Fibroblast of upper back skin (primary cell): ENCODE measurements at regions not wholly inside any gene's neighbourhood (a gene's known extent, or its start where the extent isn't known, plus 50 kb on each side); places are given as distances from the start of the nearest gene placed in this dataset.
"Not testable (repeated sequence)": the region's sequence is repeated elsewhere in the genome, so short reads cannot be mapped to it uniquely, and the experiment has no call there.

Experiments
- DNase-seq: peaks from one replicate; pipeline ENCODE4 v3.0.0-alpha.2; 2013

DNA sequence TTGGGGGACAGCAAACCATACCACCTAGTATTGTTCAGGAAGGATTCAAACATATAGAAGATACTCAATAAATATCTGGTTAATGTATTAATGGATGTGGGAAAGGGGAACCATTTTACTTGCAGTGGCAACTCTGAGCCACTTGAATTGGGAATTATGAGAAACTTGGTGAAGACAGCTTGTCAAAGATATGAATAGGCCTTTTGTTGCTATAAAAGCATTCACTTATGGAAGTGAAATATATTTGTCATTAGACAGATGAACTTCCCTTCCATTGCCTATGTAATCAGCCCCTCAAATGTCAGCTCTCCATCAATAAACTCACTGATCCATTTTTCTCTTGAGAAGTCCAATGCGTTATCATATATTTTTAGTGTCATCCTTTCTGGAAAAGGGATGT, 56.1 kb downstream of the GPR85 start:
- no peak for DNase-seq

DNA sequence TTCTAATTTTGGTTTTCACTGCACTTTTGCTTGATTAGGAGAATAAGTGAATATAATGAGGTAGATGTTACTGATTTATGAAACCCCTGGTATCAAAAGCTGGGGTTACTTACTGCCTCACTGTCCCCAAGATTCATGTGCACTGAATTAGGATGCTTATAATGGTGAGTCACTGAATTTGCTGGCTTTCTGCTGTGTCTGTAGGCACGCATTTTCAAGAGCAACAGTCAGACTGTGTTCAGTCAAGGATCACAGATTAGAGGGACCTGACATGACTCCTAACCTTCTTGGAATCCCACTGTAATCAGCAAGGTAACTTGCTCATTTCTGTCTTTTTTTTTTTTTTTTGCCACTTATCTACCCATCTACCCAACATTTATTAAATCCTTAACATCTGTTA, 59.7 kb downstream of the GPR85 start:
- no peak for DNase-seq

DNA sequence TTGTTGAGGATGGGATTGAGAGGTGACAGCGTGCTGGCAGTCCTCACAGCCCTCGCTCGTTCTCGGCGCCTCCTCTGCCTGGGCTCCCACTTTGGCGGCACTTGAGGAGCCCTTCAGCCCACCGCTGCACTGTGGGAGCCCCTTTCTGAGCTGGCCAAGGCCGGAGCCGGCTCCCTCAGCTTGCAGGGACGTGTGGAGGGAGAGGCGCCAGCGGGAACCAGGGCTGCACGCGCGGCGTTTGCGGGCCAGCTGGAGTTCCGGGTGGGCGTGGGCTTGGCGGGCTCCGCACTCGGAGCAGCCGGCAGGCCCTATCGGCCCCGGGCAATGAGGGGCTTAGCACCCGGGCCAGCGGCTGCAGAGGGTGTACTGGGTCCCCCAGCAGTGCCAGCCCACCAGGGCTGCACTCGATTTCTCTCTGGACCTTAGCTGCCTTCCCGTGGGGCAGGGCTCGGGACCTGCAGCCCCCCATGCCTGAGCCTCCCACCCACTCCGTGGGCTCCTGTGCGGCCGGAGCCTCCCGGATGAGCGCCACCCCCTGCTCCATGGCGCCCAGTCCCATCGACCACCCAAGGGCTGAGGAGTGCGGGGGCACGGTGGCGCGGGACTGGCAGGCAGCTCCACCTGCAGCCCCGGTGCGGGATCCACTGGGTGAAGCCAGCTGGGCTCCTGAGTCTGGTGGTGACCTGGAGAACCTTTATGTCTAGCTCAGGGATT, 69.3 kb downstream of the GPR85 start:
- not testable (repeated sequence) for DNase-seq

DNA sequence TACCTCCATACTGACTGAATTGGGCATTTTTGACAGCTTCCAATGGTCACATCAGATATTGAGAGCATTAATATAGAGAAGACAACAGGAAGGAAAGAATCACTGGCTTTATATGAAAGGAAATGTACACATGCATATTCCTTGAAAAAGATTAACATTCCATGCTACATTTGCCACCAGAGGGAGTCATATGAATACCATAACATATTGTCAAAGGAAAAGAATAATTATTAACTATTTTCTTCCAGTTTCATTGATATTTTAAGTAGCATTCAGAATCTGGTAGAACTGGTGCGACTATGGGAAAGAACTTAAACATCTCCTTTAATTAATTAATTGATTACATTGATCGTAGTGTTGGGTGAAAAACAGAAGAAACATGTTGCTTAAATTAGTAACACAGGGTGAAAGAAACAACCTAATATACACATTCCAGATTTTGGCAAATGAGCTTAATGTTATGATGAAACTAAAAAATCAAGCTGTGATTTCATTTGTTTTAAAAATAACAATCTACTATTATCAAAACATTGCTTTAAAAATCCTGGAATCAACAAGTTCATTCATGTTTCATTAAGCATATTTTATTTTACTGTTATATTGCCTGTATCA, 71.5 kb downstream of the GPR85 start:
- DNase-seq, result peak; percentile 48

DNA sequence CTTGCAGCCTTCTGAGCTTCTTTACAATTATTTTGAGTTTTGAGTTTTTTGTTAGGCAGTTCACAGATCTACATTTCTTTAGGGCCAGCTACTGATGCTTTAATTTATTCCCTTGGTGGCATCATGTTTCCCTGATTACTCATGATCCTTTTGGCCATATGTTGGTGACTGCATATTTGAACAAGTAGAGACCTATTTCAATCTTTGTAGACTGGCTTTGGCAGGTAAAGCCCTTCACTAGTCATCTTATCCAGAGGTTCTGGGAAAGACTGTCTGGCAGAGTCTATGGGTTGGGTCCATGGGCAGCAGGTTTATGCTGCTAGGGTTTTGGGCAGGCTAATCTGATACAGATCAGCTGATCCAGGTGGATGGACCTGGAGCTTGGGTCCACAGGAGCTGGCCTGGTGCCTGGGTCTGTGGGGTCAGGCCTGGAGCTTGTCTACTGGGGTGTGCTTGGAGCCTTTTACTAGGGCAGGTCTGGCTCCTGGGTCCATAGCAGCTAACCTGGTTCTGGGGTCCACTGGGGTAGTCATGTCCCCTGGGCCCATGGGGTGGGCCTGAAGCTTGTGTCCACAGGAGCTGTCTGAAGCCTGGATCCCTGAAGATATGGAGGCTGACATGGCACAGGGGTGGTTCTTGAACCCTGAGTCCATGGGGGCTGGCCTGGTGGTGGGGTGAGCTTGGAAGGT, 72.7 kb downstream of the GPR85 start:
- no peak for DNase-seq

DNA sequence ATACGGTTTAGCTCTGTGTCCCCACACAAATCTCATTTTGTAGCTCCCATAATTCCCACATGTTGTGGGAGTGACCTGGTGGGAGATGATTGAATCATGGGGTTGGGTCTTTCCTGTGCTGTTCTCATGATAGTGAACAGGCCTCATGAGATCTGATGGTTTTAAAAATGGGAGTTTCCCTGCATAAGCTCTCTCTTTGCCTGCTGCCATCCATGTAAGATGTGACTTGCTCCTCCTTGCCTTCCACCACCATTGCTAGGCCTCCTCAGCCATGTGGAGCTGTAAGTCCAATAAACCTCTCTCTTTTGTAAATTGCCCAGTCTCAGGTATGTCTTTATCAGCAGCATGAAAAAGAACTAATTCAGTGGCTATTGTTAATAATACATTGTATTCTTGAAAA, 73.8 kb downstream of the GPR85 start:
- not testable (repeated sequence) for DNase-seq

DNA sequence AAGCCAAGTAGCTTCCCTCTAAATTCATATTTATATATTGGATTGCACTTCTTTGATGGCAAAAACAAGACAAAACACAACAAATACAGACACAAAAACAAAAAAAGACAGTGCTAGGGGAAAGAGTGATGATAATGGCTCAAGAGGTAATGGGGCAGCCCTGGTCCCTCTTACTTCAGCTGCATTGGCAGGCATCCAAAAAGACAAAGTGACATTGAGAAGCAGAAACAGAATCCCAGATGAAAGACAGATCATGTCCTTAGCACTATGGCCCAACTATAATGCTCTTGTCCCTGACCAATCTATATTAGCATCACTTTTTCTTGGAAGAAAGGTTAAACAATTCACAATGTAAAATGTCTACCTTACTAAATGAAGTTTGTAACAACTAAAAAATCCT, 76.2 kb downstream of the GPR85 start:
- no peak for DNase-seq

DNA sequence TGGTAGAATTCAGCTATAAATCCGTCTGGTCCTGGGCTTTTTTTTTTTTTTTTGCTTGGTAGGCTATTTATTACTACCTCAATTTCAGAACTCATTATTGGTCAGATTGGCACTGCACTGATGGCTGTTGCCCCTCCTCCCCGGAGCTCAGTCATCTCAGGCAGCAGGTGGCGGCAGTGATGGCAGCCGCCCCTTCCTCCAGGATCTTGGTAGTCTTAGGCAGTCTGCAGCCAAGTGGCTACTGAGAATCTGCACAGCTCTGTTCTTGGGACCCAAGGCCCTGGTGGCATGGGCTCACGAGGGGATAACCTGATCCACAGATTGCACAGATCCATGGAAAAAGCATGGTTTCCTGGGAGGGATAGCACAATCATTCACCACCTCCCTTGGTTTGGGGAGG, 77.9 kb downstream of the GPR85 start:
- DNase-seq, result no peak

DNA sequence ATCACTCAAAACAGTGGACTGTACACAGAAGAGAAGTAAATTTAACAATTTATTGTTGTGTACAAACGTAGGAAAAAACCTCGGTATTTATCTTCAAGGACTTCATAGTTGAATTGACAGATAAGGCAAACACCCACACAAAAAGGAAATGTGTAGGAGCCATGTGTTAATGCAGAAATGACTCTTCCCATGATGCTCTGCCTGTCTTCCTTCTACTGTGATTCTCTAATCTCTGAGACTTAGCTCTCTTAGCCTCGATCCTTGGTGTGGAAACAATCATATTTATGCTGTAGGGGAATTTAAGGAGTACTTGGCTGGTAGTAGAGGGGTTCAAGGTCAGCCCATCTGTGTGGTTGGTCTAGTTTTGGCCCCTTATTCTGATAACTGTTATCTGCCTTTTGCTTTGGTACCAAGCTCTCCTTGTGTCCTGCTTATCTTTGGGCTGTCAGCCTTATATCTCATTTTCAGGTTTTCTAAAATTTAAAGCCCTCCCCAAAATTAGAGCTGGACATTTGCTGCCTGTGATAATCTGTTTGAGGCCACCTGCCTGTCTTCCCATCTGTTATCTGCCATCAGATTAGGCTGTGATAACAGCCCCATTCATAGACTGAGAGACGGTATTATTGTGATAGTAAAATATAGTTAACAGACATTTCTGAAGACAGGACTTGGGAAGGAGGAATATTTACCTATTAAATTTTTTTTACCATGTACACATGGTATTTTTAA, 81.7 kb downstream of the GPR85 start:
- DNase-seq, result no peak

DNA sequence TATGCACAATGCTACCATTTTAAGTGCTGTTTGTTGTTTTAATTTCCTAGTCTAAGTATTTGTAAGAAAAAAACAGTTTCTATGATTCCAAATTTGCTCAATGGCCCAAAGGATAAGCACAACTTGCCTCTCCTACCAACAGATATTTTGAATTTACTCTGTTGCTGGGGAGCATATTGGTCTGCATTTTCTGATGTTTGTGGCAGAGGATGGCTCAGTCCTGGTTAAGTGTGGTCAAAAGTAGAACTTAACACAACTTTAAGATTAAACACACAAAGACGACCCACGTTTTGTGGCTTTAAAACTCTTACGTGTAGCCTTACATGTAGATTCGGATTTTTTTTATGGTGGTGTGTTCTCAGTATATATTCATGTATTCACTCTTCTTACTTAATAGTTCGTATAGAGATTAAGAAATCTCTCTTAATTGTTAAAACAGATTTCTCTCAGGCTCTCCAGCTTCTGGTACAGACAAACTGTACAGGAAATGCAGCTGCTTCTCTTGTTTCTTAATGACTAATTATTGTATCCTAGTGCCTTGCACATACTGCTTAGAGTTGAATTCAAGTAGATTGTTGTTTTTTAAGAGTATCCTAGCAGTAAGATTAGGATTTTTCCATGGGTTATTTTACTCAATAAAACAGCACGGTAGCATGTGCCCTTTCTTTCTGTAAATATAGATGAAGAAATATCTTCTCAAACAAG, 86.2 kb downstream of the GPR85 start:
- no peak for DNase-seq

DNA sequence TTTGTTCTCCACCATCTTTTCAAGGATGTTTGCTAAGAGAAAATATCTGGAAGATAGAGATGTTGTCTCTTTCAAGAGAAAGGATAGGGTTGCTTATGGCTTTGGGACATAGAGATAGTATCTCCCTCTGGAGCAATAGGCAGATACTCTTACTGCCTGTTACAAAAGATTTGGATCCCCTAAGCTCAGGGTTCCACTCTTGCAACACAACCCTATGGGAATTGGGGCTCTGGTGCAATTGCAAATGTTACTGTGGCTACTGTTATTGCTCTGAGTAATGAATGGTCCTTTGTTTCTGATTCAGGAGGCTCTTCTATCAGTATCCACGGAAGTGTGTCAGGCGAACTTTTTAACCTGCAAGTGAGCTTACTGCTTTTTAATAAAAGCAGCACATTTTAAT, 88.8 kb downstream of the GPR85 start:
- no peak for DNase-seq

DNA sequence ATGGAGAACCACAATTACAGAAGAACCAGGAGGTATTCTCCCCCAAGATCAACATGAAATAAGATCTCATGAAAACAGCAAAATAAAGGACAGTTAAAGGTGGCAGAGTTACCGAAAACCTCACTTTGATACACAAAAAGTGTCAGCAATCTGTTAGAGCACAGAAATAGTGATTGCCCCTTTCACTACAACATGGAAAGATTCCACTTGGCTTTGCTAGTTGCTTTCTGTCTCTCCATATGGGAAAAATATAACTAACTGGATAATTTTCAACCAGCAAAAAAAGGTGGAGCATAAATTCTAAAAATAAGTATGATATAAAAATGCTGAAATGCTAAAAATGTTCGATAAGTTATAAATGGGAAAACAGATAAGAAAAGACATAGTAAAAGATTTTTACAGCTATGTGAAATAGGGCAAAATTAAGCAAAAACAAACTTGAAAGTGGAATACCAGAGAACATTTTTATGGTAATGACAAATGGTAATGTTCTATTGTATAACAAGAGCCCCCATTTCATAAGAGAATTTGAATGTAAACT, 90.2 kb downstream of the GPR85 start:
- DNase-seq, result no peak

DNA sequence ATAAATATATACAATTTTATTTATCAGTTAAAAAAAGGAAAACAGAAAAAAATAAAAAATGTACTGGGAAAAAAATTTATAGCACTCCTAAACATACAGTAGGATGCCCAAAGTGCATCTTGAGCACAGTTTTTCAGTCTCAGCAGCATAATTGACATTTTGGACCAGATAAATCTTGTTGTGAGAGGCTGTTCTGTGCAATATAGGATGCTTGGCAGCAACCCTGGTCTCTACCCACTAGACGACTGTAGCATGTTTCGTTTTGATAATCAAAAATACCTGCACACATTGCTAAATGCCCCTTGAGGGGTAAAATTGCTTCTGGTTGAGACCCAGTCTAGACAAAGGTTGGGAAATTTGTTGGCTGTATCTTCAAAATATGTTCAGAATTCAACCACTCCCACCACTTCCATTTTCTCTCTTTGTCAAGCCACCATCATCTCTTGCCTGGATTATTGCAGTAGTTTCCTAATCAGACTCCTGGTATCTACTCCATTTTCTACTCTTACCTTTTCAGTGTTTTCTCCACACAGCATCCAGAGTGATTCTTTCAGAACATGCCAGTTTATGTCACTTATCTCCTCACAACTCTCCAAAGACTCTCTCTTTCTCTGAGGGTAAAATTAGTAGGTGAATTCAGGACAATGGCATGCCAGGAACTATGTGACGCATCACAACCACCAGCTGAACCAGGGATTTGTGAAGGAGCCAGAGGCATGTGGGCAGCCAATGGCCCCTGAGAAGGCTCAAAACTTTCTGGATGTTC, 91.4 kb downstream of the GPR85 start:
- peak; percentile 66 for DNase-seq

DNA sequence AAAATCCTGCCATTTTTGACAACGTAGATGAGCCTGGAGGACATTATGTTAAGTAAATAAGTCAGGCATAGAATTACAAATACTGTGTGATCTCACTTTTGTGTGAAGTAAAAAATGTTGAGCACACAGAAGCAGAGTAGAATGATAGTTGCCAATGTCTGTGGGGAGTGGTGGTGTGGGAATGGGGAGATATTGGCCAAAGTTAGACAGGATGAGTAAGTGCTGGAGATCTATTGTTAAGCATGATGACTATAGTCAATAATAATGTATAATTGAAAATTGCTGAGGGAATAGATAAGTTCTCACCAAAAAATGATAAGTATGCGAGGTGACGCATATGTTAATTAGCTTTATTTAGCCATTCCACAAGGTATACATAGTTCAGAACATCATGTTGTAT, 92.0 kb downstream of the GPR85 start:
- peak; percentile 57 for DNase-seq

DNA sequence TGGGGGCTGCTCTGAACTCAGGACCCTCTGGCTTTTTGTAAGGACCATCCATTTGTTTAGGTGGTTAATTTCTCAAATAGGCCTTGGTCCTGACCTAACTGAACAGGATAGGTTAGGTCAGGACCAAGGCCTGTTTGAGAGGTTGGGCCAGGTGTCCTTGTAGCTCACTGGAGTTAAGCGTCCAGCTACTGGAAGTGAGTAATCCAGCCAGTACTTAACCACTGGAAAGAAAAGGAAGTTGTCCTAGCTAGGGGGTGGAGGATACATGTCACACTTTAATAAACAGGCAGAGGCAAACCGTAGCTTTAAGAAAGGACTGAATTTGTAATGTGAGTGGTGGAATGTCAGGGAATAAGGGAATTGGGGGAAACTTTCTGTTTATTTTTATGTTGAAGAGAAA, 96.0 kb downstream of the GPR85 start:
- DNase-seq, result no peak

DNA sequence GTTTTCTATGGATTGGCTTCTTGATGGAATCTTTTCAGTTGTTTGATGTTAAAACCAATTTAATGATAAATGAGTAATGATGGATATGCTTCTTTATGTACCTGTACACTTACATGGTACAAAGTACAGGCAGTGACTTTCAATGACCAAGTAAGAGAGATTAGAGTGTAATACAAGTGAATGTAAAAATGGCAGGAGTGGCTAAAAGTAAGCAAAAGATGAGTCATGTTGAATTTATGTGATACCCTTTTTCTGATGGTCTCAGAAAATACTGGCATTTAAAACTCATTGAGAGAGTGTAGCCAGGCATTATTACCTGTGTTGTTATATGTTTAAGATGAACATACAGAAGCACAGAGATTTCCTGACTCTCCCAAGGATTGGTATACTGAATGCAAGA, 97.1 kb downstream of the GPR85 start:
- DNase-seq, result no peak

DNA sequence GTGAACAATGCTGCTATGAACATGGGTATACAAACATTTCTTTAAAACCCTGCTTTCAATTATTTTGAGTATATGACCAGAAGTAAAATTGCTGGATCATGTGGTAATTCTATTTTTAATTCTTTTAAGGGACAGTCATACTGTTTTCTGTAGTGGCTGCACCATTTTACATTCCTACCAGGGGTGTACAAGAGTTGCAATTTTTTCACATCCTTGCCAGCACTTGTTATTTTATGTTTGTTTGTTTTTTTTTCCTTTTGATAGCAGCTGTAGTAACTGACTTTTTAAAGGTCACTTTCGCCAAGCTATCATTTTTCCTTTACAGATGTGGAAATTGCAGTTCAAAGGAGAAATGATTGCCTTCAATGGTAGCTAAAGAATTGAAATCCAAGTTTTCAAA, 99.5 kb downstream of the GPR85 start:
- DNase-seq, result no peak

DNA sequence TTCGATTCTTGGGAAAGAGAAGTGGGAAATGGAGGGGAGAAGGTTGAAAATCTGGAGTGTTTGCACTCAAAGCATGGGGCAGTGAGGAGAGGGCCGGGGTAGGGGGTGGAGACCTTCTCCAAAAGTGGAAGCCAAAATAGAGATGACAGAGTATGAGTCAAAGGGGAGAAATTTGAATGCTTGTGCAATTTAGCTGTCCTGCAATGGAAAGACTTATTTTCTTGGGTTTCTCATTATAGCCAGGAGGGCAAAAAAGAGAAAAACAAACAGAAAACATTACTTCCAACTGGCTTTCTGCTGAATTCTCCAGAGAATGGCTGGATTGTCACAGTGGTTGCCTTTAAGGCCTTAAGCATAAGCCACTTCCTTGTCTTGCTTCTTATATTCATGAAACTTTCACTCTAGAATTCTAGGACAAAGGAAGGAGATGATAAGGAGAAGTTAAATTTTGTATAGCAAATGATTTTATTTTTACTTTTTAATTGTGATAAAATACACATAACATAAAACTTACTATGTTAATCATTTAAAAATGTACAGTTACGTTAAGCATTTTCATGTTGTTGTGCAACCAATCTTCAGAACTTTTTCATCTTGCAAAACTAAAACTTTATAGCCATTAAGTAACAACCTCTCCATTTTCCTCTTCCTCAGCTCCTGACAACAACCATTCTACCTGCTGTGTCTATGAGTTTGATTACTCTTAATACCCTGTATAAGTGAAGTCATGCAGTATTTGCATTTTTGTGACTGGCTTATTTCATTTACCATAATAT, 100.2 kb downstream of the GPR85 start:
- DNase-seq, result peak; percentile 52

DNA sequence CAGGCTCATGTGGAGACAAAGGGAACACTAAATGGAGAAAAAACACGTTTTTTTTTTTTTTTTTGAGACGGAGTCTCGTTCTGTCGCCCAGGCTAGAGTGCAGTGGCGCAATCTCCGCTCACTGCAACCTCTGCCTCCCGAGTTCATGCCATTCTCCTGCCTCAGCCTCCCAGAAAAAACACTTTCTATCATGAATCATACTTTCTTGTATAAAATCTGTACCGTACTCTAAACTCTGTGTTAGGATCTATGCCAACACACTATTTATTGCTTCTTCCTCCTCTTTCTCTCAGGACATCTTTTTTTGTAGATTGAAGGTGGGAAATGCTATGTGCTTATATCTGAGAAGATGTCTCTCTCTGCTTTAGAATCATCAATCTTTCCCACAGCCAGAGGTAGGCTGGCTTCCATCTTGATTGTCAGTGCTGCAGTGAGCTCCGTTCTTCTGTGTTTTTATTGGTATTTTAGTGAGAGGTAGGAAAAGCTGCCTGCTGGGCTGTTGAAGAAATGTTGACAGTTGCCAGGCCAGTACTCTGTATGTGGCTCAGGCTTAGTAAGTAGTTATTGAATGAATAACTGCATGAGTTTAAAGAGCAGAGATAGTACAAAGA, 101.1 kb downstream of the GPR85 start:
- peak; percentile 56 for DNase-seq

DNA sequence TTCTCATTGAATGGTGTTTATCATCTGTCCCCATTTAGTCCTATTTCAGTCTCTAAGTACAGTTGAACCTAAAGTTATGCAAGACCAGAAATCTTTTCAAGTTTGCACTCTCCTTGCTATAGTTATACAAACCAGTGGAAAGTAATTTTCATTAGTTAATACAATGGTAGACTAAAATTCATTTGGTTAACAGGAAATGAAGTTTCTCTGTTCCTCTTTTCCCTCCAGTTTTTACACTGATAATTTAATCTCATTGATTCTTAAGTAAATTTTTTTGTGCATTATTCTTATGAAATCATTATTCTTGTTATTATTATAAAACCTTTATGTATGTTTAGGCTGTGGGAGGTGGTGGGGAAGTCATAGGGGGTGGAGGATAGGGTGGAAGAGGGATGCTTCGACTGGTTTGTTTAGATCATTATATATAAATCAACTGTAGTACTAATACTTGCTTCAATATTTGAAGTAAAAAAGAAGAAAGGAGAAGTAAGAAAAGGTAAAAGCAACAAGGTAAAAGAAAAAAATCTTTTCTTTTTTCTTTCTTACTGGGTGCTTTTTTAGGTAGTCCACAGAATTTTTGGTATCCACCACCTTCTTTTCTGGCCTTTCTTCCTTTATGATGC, 104.1 kb downstream of the GPR85 start:
- no peak for DNase-seq
